Ammon's horn (tissue), 1 donor: ENCODE measurements at regions not wholly inside any gene's neighbourhood (a gene's known extent, or its start where the extent isn't known, plus 50 kb on each side); places are given as distances from the start of the nearest gene placed in this dataset.
"Not testable (repeated sequence)": the region's sequence is repeated elsewhere in the genome, so short reads cannot be mapped to it uniquely, and the experiment has no call there.

Experiments
- DNase-seq: peaks from one replicate; pipeline ENCODE4 v3.0.0-alpha.2; 2016; ENCODE audit warnings: low spot score

DNA sequence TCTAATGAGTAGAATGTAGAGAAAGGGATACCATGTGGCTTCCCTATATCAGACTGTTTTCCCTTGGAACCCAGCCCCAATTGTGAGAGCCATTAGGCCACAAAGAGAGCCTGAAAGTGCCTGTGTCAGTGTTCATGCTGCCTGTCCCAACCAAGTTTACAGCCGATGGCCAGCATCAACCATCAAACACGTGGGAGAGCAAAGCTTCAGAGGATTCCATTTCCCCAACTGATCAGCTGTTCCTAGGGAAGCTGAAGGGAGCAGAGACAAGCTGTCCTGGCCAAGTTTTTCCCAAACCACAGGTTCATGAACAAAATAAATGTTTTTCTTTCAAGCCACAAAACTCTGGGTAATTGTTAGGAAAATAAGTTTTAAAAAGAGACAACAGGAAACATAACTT is 589.0 kb upstream of the DEFB115 start:
- DNase-seq, result not testable (repeated sequence)

- not testable (repeated sequence) for DNase-seq
Measured at GRCh38 chr20:30669330-30670029, 588.0 kb upstream of the DEFB115 start.

DNA sequence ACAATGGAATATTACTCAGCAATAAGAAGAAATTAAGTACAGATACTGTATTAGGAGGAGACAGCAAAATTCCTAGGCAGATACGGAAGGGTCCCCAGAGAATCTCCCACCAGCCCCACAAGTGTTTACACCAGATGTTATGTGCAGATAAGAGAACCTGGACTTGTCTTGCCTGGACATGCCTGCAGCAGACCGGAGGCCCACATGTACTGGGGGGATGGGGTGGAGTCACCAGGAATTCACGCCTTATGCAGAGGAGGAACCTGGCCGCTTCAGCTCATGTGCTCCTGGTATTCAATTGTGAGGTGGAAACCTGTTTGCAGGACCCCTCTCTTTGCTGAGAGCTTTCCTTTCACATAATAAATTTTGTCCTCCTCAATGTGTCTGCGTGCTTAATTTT is 586.3 kb upstream of the DEFB115 start:
- not testable (repeated sequence) for DNase-seq

DNA sequence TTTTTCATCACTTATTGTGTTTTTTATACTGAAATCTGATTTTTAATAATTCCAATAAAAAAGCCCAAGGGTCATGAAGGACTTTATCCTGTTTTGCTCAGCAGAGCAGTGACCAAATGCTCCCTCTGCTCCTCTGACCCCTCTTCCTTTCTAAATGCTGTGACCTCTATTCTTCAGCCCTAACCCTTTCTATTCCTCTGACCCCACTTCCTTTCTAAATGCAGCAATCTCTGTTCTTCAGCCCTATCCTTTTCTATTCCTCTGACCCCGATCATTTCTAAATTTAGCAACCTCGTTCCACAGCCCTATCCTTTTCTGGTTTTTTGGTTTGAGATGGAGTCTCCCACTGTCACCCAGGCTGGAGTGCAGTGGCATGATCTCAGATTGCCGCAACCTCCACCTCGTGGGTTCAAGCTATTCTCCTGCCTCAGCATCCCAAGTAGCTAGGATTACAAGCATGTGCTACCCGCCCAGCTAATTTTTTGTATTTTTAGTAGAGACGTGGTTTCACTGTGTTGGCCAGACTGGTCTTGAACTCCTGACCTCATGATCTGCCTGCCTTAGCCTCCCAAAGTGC is 581.4 kb upstream of the DEFB115 start:
- not testable (repeated sequence) for DNase-seq

GRCh38 chr20:30682236-30682635 is 575.2 kb upstream of the DEFB115 start:
- DNase-seq, result not testable (repeated sequence)

GRCh38 chr20:30712861-30713260 is 544.6 kb upstream of the DEFB115 start:
- not testable (repeated sequence) for DNase-seq

GRCh38 chr20:30719415-30720199 is 537.9 kb upstream of the DEFB115 start:
- not testable (repeated sequence) for DNase-seq

GRCh38 chr20:30723511-30723910 is 534.0 kb upstream of the DEFB115 start:
- not testable (repeated sequence) for DNase-seq

GRCh38 chr20:30723934-30724687 is 533.4 kb upstream of the DEFB115 start:
- peak; percentile 4 for DNase-seq

DNA sequence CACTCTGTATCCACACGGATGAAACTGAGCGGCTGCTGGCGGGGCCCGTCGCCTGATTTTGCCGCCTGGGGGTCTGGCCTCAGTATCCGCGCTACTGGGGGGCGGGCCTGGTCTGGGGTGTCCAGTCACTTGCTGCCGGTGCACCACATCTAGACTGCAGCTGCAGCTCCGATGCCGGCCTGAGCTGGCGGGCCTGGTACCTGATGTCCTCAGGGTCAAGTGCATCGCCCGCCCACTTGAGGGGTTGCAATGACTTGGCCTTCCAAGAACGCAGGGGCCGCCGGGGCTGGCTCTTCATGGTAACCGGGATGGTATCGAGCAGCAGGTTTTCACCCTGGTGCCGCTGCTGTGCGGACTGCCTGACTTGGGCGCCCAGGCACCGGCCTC is 532.8 kb upstream of the DEFB115 start:
- not testable (repeated sequence) for DNase-seq

GRCh38 chr20:30725188-30725587 is 532.3 kb upstream of the DEFB115 start:
- DNase-seq, result not testable (repeated sequence)

DNA sequence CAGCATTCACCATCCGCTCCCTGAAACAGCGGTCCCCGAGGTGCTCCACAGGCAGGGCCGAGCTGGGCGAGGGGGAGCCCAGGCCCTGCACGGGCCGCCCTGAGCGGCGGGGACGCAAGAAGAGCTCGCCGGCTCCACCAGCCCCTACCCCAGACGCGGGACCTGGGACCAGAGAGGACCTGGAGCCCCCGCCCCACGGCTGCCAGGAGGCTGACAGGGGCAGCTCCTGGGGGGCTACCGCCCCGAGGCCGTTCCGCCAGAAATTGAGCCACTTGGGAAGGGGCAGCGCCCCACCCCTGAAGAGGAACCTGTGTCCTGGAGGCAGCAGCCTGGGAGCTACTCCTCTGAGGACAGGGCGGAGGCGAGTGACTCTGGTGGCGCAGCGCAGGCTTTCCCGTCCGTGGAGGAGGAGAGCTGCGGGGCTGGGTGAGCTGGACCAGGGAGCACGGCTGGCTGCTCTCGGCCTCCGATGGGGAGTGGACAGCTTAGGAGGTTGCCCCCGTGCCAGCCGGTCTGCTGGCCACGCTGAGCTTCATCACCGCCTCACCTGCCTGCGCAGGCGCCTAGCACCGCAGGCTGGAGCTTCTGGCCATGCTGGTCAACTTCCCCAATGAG is 529.1 kb upstream of the DEFB115 start:
- not testable (repeated sequence) for DNase-seq
